Esophagus muscularis mucosa (tissue), 3 donors: ENCODE measurements at regions not wholly inside any gene's neighbourhood (a gene's known extent, or its start where the extent isn't known, plus 50 kb on each side); places are given as distances from the start of the nearest gene placed in this dataset.

ENCODE experiments used
- CTCF ChIP-seq, 3 experiments: fragments of 200-600 bp in 2 of 3; fragments of 450-650 bp in 1 of 3; sonication (generic) in 2 of 3; IDR thresholded peaks; one replicate each; pipeline ENCODE4 v1.5.1; 2017 to 2019; ENCODE audit warnings: antibody characterized with exemption in 3 of 3, mild to moderate bottlenecking in 2 of 3, moderate library complexity in 1 of 3
- POLR2A ChIP-seq: fragments of 450-650 bp; IDR thresholded peaks from one replicate; pipeline ENCODE4 v1.6.1; 2017; ENCODE audit warnings: antibody characterized with exemption, moderate library complexity, mild to moderate bottlenecking, low read depth
- POLR2AphosphoS5 ChIP-seq, 2 donors: sonication (generic); formaldehyde crosslinking; IDR thresholded peaks; one replicate each; pipeline ENCODE4 v1.6.1; 2017; ENCODE audit warnings: antibody characterized with exemption in 2 of 2

GRCh38 chr21:24628046-24628445 is 979.2 kb downstream of the MRPL39 start:
- TF ChIP-seq POLR2A (no peak), CTCF (IDR thresholded peaks at IDR 0.05) (no peak), POLR2AphosphoS5 (IDR thresholded peaks at IDR 0.05) (no peak)
